CD4-positive, alpha-beta T cell (primary cell): ENCODE measurements at regions not wholly inside any gene's neighbourhood (a gene's known extent, or its start where the extent isn't known, plus 50 kb on each side); places are given as distances from the start of the nearest gene placed in this dataset.
"Not testable (repeated sequence)": the region's sequence is repeated elsewhere in the genome, so short reads cannot be mapped to it uniquely, and the experiment has no call there.

Experiments used
- ATAC-seq: fragments of 200-7000 bp; cut with Tn5 transposase; one replicate; pipeline ENCODE4 v1.10.0; 2022; ENCODE audit warnings: mild to moderate bottlenecking; ENCODE audit not compliant: poor library complexity
- CTCF ChIA-PET: fragments of 350-600 bp; sonication (Branson Sonifier 250); formaldehyde crosslinking; loops from one replicate; lab custom pipeline; 2021; ENCODE audit warnings: antibody characterized with exemption, inconsistent platforms; lab: Charles Lee
- POLR2A ChIA-PET: fragments of 350-600 bp; sonication (Branson Sonifier 250); formaldehyde crosslinking; loops from one replicate; lab custom pipeline; 2021; ENCODE audit warnings: antibody characterized with exemption, inconsistent platforms; lab: Charles Lee
- DNase-seq, 14 experiments: peaks; one replicate each; pipeline ENCODE4 v3.0.0-alpha.2; 2013 to 2020; ENCODE audit warnings: mixed read lengths in 2 of 14
- H3K27ac ChIP-seq, 2 donors: one replicate each; pipeline versions ENCODE4 v1.5.1 to v1.7.0; 2013; ENCODE audit warnings: low read length in 2 of 2, low read depth in 1 of 2, mild to moderate bottlenecking in 1 of 2
- H3K27me3 ChIP-seq, 2 experiments: 1 replicate in 1 of 2; 2 replicates in 1 of 2; pipeline versions ENCODE4 v1.6.1 to v1.7.0; 2013; ENCODE audit warnings: low read length in 2 of 2, control low read depth in 1 of 2, mild to moderate bottlenecking in 1 of 2, moderate library complexity in 1 of 2; ENCODE audit not compliant: insufficient read depth in 2 of 2, control insufficient read depth in 1 of 2
- H3K36me3 ChIP-seq: one replicate; pipeline ENCODE4 v1.6.1; 2013; ENCODE audit warnings: low read length, control low read depth; ENCODE audit not compliant: insufficient read depth
- H3K4me1 ChIP-seq: one replicate; pipeline ENCODE4 v1.6.1; 2013; ENCODE audit warnings: low read length, control low read depth; ENCODE audit not compliant: insufficient read depth
- H3K4me3 ChIP-seq: one replicate; pipeline ENCODE4 v1.5.1; 2013; ENCODE audit warnings: mild to moderate bottlenecking, low read length, moderate library complexity
- H3K9me3 ChIP-seq, 2 experiments: 1 replicate in 1 of 2; 2 replicates in 1 of 2; pipeline versions ENCODE4 v1.6.1 to v1.7.0; 2013; ENCODE audit warnings: low read length in 2 of 2, mild to moderate bottlenecking in 2 of 2, control low read depth in 1 of 2, moderate library complexity in 1 of 2; ENCODE audit not compliant: control insufficient read depth in 1 of 2, insufficient read depth in 1 of 2
- H3K27ac Mint-ChIP-seq: one replicate; pipeline ENCODE4 v1.8.0; 2020; ENCODE audit warnings: mixed read lengths
- H3K27me3 Mint-ChIP-seq: one replicate; pipeline ENCODE4 v1.8.0; 2021; ENCODE audit warnings: mixed read lengths
- H3K36me3 Mint-ChIP-seq: one replicate; pipeline ENCODE4 v1.8.0; 2021; ENCODE audit warnings: low read depth, mixed read lengths
- H3K4me1 Mint-ChIP-seq: one replicate; pipeline ENCODE4 v1.8.0; 2021; ENCODE audit warnings: low read depth, mixed read lengths
- H3K4me3 Mint-ChIP-seq: one replicate; pipeline ENCODE4 v1.8.0; 2020; ENCODE audit warnings: mild to moderate bottlenecking, mixed read lengths
- H3K9me3 Mint-ChIP-seq: one replicate; pipeline ENCODE4 v1.8.0; 2020; ENCODE audit warnings: mixed read lengths
- intact Hi-C, 2 experiments: fragments of 100-400 bp; cut with DNase I in 1 of 2; cut with micrococcal nuclease in 1 of 2; formaldehyde crosslinking; loops; one replicate each; pipeline versions ENCODE4 v1.15.1 to v1.9.0; 2023 to 2025; cut with DNase I, micrococcal nuclease
- TF ChIP-seq, protein P1 (sequence below): fragments of 200-600 bp; IDR thresholded peaks from one replicate; pipeline ENCODE4 v1.8.0; 2022; ENCODE audit warnings: antibody characterized with exemption, mild to moderate bottlenecking

DNA sequence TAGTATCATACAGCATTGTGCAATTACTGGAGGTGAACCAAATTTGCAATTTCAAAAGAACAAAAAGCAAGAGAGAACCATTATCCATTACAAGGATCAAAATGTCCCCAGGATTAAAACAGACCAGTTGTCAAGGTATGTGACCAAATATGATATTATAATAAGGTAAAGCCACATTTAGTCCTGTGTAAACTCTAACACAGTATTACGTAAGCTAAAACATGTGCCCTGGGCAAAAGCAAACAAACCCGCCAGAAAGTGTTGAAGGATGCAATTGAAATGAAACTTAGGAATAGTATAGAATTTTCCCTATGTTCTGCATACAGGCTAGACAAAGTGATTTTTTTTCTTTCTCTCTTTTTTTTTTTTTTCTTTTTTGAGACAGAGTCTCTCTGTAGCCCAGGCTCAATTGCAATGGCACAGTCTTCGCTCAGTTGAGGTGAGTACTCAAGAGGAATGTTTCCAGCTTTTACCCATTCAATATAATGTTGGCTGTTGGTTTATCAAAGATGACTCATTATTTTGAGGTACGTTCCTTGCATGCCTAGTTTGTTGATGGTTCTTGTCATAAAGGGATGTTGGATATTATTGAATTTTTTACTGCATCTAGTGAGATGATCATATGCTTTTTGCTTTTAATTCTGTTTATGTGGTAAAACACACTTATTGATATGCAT is 137.1 kb upstream of the FOXG1 start:
- Mint-ChIP-seq H3K27ac (no peak overlapping the region), H3K36me3 (no peaks in the 10 kb centered on the region), H3K4me1 (no peaks in the 10 kb centered on the region), H3K27me3 (no peaks in the 10 kb centered on the region), H3K4me3 (no peak overlapping the region), H3K9me3 (peaks cover 21% of the 10 kb centered on the region)
- TF ChIP-seq, protein P1, sequence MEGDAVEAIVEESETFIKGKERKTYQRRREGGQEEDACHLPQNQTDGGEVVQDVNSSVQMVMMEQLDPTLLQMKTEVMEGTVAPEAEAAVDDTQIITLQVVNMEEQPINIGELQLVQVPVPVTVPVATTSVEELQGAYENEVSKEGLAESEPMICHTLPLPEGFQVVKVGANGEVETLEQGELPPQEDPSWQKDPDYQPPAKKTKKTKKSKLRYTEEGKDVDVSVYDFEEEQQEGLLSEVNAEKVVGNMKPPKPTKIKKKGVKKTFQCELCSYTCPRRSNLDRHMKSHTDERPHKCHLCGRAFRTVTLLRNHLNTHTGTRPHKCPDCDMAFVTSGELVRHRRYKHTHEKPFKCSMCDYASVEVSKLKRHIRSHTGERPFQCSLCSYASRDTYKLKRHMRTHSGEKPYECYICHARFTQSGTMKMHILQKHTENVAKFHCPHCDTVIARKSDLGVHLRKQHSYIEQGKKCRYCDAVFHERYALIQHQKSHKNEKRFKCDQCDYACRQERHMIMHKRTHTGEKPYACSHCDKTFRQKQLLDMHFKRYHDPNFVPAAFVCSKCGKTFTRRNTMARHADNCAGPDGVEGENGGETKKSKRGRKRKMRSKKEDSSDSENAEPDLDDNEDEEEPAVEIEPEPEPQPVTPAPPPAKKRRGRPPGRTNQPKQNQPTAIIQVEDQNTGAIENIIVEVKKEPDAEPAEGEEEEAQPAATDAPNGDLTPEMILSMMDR = no peak
- no peak overlapping the region for H3K27ac ChIP-seq
- no peaks in the 10 kb centered on the region for H3K36me3 ChIP-seq
- no peak for ATAC-seq
- H3K4me3 ChIP-seq = no peak overlapping the region
- no peaks in the 10 kb centered on the region for H3K4me1 ChIP-seq
- POLR2A ChIA-PET = no interaction called here
- CTCF ChIA-PET = interaction anchor here (0.7 kb wide), 1 partner anchor 171 kb away, joined by 3 read pairs; no protein-coding TSS in a partner anchor
- no peaks in the 10 kb centered on the region for H3K27me3 ChIP-seq
- peaks cover 0 to 13% of the 10 kb centered on the region in 2 experiments for H3K9me3 ChIP-seq
- intact Hi-C loops = no loop called here
- no peak for DNase-seq

DNA sequence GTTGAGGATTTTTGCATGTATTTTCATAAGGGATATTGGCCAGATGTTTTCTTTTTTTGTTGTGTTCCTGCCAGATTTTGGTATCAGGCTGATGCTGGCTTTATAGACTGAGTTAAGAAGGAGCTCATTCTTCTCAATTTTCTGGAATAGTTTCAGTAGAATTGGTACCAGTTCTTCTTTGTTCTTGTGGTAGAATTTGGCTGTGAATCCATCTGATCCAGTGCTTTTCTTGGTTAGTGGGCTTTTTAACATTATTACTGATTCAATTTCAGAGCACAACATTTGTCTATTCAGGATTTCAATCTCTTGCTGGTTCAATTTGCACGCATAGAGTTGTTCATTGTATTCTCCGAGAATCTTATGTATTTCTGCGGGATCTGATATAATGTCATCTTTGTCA is 136.5 kb upstream of the FOXG1 start:
- Histone ChIP-seq H3K4me3 (no peak overlapping the region), H3K36me3 (no peaks in the 10 kb centered on the region), H3K27me3 (no peaks in the 10 kb centered on the region), H3K27ac (no peak overlapping the region), H3K4me1 (no peaks in the 10 kb centered on the region), H3K9me3 (peaks cover 0 to 13% of the 10 kb centered on the region in 2 experiments)
- Mint-ChIP-seq H3K27ac (no peak overlapping the region), H3K4me3 (no peak overlapping the region), H3K9me3 (peaks cover 21% of the 10 kb centered on the region), H3K4me1 (no peaks in the 10 kb centered on the region), H3K27me3 (no peaks in the 10 kb centered on the region), H3K36me3 (no peaks in the 10 kb centered on the region)
- intact Hi-C loops = no loop called here
- DNase-seq (no peak), ATAC-seq (no peak)
- POLR2A ChIA-PET = no interaction called here
- TF ChIP-seq, protein P1 = no peak
- CTCF ChIA-PET = interaction anchor here (0.7 kb wide), 2 partner anchors 170 to 726 kb away, joined by 3 read pairs; no protein-coding TSS in a partner anchor

DNA sequence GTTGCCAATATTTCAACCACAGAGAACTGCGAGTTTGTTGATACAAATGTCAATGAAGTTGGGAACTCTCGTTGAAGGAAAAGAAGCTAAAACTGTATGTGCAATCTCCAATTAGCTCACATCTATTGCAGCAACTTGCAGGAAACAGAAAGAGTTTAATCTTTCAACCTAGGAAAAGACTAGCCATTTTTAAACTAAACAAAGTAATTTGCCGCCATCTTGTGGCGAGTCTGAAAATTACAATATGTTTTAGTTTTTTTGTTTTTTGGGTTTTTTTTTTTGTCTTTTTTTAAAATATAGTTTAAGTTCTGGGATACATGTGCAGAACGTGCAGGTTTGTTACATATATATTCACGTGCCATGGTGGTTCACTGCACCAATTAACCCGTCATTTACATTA is 131.2 kb upstream of the FOXG1 start:
- no peak overlapping the region for H3K27ac Mint-ChIP-seq
- ChIA-PET CTCF (no interaction called here), POLR2A (no interaction called here)
- ATAC-seq (no peak), DNase-seq (peak in 1 of 14 experiments; percentile 1)
- no peaks in the 10 kb centered on the region for H3K4me1 Mint-ChIP-seq
- no peak overlapping the region for H3K27ac ChIP-seq
- H3K9me3 ChIP-seq = peaks cover 0 to 13% of the 10 kb centered on the region in 2 experiments
- TF ChIP-seq, protein P1 = peak; percentile 41
- H3K4me3 Mint-ChIP-seq = no peak overlapping the region
- peaks cover 15% of the 10 kb centered on the region for H3K9me3 Mint-ChIP-seq
- intact Hi-C loops = no loop called here
- H3K4me3 ChIP-seq = no peak overlapping the region
- H3K4me1 ChIP-seq = no peaks in the 10 kb centered on the region
- no peaks in the 10 kb centered on the region for H3K36me3 ChIP-seq
- no peaks in the 10 kb centered on the region for H3K27me3 ChIP-seq
- H3K27me3 Mint-ChIP-seq = no peaks in the 10 kb centered on the region
- no peaks in the 10 kb centered on the region for H3K36me3 Mint-ChIP-seq

DNA sequence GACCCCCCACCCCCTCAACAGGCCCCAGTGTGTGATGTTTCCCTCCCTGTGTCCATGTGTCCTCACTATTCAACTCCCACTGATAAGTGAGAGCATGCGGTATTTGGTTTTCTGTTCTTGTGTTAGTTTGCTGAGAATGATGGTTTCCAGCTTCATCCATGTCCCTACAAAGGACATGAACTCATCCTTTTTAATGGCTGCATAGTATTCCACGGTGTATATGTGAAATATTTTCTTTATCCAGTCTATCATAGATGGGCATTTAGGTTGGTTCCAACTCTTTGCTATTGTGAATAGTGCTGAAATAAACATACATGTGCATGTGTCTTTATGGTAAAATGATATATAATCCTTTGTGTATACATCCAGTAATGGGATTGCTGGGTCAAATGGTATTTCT is 130.8 kb upstream of the FOXG1 start:
- not testable (repeated sequence) for H3K4me1 Mint-ChIP-seq

DNA sequence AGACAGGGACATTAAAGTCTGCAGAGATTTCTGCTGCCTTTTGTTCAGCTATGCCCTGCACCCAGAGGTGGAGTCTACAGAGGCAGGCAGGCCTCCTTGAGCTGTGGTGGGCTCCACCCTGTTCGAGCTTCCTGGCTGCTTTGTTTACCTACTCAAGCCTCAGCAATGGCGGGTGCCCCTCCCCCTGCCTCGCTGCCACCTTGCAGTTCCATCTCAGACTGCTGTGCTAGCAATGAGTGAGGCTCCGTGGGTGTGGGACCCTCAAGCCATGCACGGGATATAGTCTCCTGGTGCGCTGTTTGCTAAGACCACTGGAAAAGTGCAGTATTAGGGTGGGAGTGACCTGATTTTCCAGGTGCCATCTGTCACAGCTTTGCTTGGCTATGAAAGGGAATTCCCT is 125.4 kb upstream of the FOXG1 start:
- H3K4me1 ChIP-seq, CTCF ChIA-PET, POLR2A ChIA-PET, ATAC-seq, H3K36me3 ChIP-seq, H3K27ac Mint-ChIP-seq, DNase-seq, H3K27me3 Mint-ChIP-seq, H3K4me3 Mint-ChIP-seq, H3K9me3 ChIP-seq, H3K4me3 ChIP-seq, H3K4me1 Mint-ChIP-seq, intact Hi-C loops, H3K27me3 ChIP-seq, H3K9me3 Mint-ChIP-seq, H3K36me3 Mint-ChIP-seq, H3K27ac ChIP-seq: not testable (repeated sequence)

More for the DNA sequence above, 130.8 kb upstream of the FOXG1 start:
- H3K27me3 ChIP-seq, H3K27ac Mint-ChIP-seq, intact Hi-C loops, ATAC-seq, H3K36me3 Mint-ChIP-seq, H3K4me1 ChIP-seq, POLR2A ChIA-PET, DNase-seq, H3K4me3 ChIP-seq, H3K27me3 Mint-ChIP-seq, H3K27ac ChIP-seq, CTCF ChIA-PET, H3K4me3 Mint-ChIP-seq, H3K36me3 ChIP-seq: not testable (repeated sequence)
- H3K9me3 Mint-ChIP-seq = peaks cover 11% of the 10 kb centered on the region
- H3K9me3 ChIP-seq = peaks cover 0 to 13% of the 10 kb centered on the region in 2 experiments
